NCI-H146 treated with DMSO at 0.1 percent for 48 hours (cell line): ENCODE measurements at regions not wholly inside any gene's neighbourhood (a gene's known extent, or its start where the extent isn't known, plus 50 kb on each side); places are given as distances from the start of the nearest gene placed in this dataset.
"Not testable (repeated sequence)": the region's sequence is repeated elsewhere in the genome, so short reads cannot be mapped to it uniquely, and the experiment has no call there.

Source experiments
- DNase-seq: peaks from one replicate; lab custom pipeline; 2025; ENCODE audit not compliant: unreplicated experiment; lab: John Stamatoyannopoulos, UW

- DNase-seq: no peak
These were observed 234.4 kb upstream of the FIGN start for GRCh38 chr2:163970058-163970813.

DNA sequence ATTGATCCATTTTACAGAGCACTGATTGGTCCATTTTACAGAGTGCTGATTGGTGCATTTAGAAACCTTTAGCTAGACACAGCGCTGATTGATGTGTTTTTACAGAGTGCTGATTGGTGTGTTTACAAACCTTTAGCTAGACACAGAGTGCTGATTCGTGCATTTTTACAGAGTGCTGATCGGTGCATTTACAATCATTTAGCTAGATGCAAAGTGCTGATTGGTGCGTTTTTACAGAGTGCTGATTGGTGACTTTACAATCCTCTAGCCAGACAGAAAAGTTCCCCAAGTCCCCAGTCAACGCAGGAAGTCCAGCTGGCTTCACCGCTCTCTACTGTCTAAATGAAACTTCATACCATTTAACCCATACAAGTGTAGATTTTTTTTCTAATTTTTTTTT is 228.5 kb upstream of the FIGN start:
- not testable (repeated sequence) for DNase-seq

GRCh38 chr2:163953390-163953907 is 217.6 kb upstream of the FIGN start:
- DNase-seq: no peak

- no peak for DNase-seq
These were observed 215.5 kb upstream of the FIGN start for GRCh38 chr2:163951312-163951711.

DNA sequence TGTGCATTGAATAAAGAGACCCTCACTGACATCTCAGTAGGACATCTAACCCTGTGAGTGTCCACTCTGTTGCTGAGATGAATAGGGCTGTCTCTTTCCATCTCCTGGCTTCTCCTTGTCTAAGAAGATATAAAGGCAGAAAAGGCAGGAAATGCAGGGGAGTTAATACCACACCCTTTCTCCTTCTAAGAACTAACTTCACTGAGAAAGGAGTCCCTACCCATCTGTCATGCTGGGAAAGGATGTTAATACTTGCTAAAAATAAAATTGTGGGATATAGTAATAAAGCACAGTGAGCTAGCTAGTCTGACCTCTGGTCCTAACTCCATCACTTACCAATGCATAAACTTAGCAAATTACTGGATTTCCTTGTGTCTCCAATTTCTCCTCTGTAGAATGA is 213.9 kb upstream of the FIGN start:
- no peak for DNase-seq

DNA sequence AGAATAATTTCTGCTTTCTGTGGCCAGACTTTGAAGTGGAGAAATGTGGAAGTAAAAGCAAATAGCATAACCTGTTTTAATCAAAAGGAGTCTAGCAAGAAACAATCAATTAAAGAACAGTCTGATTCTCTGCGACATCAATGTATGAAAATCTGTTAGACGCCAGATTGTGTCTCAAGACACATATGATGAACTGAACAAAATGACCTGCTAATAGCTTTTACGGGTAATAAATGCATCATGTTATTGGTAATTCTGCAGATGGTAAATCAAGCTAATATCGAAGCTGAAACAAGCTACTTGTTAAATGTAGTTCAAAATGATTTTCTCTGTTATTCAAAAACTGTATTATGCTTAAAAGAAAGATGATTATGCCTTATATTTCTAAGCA is 208.5 kb upstream of the FIGN start:
- DNase-seq: no peak

GRCh38 chr2:163943403-163944346 is 207.9 kb upstream of the FIGN start:
- no peak for DNase-seq

GRCh38 chr2:163934131-163934530 is 198.3 kb upstream of the FIGN start:
- DNase-seq: no peak

- no peak for DNase-seq
These were observed 183.9 kb upstream of the FIGN start for GRCh38 chr2:163919717-163920116.

GRCh38 chr2:163914486-163914885 is 178.7 kb upstream of the FIGN start:
- DNase-seq: not testable (repeated sequence)

- not testable (repeated sequence) for DNase-seq
These were observed 177.7 kb upstream of the FIGN start for GRCh38 chr2:163913532-163913944.

- no peak for DNase-seq
These were observed 173.7 kb upstream of the FIGN start for GRCh38 chr2:163909411-163910080.

DNA sequence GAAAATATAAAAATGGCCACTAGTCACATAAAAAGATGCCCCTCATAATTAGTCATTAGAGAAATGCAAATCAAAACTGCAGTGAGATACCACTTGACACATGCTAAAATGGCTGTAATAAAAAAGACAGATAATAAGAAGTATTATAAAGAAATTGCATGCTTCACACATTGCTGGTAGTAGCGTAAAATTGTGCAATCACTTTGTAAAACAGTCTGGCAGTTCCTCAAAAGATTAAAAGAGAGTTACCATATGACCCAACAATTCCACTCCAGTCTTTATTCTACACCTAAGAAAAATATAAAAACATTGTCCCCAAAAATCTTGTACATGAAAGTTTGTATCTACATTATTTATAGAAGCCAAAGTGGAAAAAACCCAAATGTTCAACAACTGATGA is 170.6 kb upstream of the FIGN start:
- DNase-seq: no peak

DNA sequence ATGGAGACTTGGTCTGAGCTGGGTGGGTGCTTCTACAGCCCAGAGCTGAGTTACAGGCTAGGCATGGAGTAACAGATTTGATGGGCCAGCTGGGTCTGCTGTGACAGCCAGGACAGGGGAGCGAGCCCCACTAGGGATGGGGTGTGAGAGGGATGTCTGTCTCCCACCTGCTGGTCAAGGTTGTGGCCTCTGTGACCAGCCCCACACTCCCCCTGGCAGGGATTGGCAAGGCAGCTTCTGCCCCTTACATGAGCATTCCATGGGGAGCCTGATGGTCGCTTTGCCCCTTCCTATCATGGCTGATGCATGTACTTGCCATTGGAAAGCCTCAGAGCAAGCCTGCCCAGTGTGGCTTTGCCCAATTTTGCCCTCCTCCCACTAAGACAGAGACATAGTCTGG is 162.0 kb upstream of the FIGN start:
- no peak for DNase-seq

DNA sequence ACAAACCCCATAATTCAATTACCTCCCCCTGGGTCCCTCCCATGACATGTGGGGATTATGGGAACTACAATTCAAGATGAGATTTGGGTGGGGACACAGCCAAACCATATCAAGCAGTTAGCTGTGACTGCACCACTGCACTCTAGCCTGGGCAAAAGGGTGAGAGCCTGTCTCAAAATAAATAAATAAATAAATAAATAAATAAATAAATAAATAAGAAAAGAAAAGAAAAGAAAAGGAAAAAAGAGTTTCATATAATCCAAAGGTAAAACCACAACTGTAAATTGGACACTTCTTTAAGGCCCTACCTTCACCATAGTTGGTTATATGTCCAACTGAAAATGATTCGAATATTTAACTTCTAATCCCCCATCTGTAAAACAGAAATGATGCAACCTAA is 157.6 kb upstream of the FIGN start:
- not testable (repeated sequence) for DNase-seq

DNA sequence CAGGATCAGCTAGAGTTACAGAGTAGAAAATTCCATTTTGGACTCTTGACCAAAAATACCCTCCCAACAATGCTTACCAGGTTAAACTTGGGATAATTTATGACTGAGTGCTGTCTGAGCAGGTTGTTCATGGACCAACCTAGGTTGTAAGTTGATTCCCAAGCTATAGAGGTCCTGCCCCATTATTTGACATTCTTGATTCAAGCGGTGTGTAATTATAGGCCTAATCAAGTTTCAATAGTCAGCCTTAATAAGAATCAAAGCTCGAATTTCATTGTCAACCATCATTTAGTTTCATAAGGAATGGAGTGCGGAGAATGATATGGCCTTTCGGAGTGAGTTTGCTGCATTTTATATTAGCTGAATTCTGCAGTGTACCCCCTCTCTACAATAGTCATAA is 152.8 kb upstream of the FIGN start:
- DNase-seq: no peak

- DNase-seq: no peak
These were observed 151.4 kb upstream of the FIGN start for GRCh38 chr2:163887182-163887581.

DNA sequence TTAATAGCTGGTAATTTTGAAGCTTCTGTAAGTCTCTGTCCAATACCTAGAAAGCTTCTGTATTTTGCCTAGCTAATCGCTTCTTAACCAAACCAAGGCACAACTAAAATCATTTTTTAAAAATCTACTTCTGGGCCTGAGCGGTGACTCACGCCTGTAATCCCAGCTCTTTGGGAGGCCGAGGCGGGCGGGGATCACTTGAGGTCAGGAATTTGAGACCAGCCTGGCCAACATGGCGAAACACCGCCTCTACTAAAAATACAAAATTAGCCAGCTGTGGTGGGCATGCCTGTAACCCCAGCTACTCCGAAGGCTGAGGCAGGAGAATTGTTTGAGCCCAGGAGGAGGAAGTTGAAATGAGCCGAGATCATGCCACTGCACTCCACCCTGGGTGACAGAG is 148.6 kb upstream of the FIGN start:
- no peak for DNase-seq

GRCh38 chr2:163878718-163879117 is 142.9 kb upstream of the FIGN start:
- DNase-seq: no peak

DNA sequence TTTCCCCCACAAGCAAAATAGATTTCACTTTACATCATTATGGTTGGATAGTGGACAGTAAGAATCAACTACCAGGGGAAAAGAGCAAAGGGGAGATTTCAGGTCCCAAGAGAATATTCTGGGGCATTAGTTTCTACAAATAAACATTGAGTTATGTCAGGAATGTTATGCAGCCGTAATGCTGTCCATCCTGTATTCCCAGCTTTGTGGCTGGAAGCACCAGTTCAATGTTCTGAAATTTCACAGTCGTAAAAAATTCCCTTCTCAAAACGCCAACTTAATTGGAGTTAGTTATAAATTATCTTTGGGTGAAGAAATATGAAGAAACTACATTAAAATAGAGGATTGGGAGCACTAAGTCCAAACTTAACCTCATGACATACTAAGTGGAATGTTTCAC is 141.5 kb upstream of the FIGN start:
- no peak for DNase-seq

DNA sequence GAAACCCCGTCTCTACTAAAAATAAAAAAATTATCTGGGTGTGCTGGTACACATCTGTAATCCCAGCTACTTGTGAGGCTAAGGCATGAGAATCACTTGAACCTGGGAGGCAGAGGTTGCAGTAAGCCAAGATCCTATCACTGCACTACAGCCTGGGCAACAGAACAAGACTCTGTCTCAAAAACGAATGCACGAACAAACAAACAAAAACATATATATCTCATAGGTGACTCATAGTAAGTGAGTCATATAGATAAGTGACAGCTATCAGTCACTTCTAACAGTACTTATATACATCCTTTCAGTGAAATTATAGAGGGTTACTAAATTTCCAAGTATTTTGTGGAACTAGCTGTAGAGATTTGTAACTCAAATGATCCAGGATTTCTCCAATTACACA is 127.3 kb upstream of the FIGN start:
- no peak for DNase-seq
